Stomach (tissue), 4 donors: ENCODE measurements at regions not wholly inside any gene's neighbourhood (a gene's known extent, or its start where the extent isn't known, plus 50 kb on each side); places are given as distances from the start of the nearest gene placed in this dataset.

Experiments used
- EP300 ChIP-seq: sonication (generic); formaldehyde crosslinking; IDR thresholded peaks from one replicate; pipeline ENCODE4 v1.6.1; 2017; ENCODE audit warnings: antibody characterized with exemption
- POLR2A ChIP-seq, 4 donors: fragments of 450-650 bp; IDR thresholded peaks; one replicate each; pipeline ENCODE4 v1.6.1; 2016; ENCODE audit warnings: antibody characterized with exemption in 4 of 4, control low read depth in 2 of 4, mild to moderate bottlenecking in 1 of 4, moderate library complexity in 1 of 4
- POLR2AphosphoS5 ChIP-seq, 3 donors: sonication (generic); formaldehyde crosslinking; IDR thresholded peaks; one replicate each; pipeline ENCODE4 v1.6.1; 2016; ENCODE audit warnings: antibody characterized with exemption in 3 of 3
- TF ChIP-seq, protein P1 (sequence below), 7 experiments: fragments of 450-650 bp in 4 of 7; fragments of 200-600 bp in 3 of 7; sonication (generic) in 3 of 7; IDR thresholded peaks; one replicate each; pipeline ENCODE4 v1.5.1; 2016 to 2019; ENCODE audit warnings: antibody characterized with exemption in 7 of 7, control low read depth in 2 of 7, mild to moderate bottlenecking in 1 of 7

DNA sequence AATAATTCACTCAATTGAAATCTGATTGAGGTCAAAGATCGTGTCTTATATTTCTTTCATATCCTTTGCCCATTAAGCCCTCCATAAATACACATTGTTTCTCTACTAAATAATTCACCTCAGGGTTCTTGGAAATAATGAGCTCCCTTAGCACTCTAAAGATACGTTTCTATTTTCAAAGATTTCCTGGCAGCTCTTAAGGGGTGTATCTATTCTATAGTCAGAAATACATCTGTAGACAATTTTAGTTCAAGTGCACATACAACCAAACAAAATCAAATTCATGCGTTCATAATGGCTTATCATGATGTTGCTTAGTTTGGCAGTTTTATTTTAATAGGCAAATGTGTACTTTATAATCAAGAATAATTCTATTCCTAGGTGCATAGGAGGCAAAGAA, 361.1 kb upstream of the DDHD1 start:
- TF ChIP-seq POLR2A (IDR thresholded peaks at IDR 0.05) (no peak), EP300 (no peak), POLR2AphosphoS5 (IDR thresholded peaks at IDR 0.05) (no peak)
- TF ChIP-seq, protein P1, sequence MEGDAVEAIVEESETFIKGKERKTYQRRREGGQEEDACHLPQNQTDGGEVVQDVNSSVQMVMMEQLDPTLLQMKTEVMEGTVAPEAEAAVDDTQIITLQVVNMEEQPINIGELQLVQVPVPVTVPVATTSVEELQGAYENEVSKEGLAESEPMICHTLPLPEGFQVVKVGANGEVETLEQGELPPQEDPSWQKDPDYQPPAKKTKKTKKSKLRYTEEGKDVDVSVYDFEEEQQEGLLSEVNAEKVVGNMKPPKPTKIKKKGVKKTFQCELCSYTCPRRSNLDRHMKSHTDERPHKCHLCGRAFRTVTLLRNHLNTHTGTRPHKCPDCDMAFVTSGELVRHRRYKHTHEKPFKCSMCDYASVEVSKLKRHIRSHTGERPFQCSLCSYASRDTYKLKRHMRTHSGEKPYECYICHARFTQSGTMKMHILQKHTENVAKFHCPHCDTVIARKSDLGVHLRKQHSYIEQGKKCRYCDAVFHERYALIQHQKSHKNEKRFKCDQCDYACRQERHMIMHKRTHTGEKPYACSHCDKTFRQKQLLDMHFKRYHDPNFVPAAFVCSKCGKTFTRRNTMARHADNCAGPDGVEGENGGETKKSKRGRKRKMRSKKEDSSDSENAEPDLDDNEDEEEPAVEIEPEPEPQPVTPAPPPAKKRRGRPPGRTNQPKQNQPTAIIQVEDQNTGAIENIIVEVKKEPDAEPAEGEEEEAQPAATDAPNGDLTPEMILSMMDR (IDR thresholded peaks at IDR 0.05): no peak
